GM18505 (cell line): ENCODE measurements at regions not wholly inside any gene's neighbourhood (a gene's known extent, or its start where the extent isn't known, plus 50 kb on each side); places are given as distances from the start of the nearest gene placed in this dataset.

Experiments
- ATAC-seq: cut with Tn5 transposase; IDR thresholded peaks from one replicate; pipeline ENCODE4 v1.9.1; 2021; ENCODE audit not compliant: unreplicated experiment
- POLR2A ChIP-seq: IDR thresholded peaks from 4 replicates; pipeline ENCODE4 v1.6.1; 2011; ENCODE audit warnings: borderline replicate concordance; ENCODE audit not compliant: insufficient read depth, insufficient read length; ENCODE audit errors: extremely low read depth

DNA sequence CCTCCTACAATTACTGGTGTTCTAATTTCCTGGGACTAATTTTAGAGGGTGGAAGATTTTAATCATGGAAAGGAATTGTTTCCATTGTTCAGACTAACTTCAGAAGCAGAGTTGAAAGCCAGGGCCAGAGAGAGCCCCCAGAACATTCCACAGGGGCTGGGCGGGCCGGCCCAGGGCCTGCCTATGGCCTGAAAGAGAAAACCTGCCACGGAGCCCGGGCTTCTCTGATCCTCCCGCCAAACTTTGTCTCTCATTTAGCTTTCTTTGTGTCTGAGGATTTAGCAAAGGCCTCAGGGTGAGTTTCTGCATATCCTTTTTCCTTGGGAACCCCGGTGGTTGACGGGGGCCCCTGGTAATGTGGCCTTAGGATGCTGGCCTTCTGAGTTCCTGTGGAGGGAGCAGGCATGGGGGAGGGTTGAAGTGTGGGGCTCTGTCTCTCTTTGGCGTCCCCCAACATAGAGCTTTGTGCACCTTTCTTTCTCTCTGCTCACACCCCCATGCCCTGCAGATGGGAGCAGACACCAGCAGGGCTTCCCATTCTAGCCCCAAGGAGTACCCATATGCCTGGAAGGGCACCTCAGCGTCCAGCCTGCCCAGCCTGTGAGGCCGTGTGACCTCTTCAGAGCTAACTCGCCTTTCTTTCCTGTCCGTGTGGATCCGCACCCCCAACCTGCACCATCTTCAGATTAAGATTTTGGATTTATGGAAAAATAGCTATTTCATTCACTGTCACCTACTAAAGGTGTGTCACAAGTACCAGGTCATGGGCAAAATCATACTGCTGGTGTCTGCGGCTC lies 539.5 kb downstream of the FGF9 start:
- ATAC-seq = no peak
- TF ChIP-seq POLR2A = no peak

DNA sequence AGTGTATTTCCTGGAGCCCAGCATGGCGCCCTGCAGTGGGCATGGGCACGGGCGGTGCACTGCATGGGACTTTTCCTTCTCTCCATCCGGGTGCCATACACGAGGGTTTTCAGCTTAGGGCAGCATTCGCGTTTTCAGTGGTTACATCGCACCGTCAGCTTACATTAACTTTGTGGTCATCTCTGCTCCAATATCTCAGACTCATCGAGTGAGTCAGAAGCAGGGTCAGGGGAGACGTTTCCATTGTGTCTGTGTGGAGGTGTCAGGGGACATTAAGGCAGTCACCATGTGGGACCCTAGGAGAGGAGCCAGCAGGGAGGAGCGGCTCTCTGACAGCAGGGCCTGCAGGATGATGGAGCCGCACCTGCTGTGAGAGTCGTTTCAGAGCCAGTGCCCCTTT lies 541.0 kb downstream of the FGF9 start:
- TF ChIP-seq POLR2A = no peak
- no peak for ATAC-seq

DNA sequence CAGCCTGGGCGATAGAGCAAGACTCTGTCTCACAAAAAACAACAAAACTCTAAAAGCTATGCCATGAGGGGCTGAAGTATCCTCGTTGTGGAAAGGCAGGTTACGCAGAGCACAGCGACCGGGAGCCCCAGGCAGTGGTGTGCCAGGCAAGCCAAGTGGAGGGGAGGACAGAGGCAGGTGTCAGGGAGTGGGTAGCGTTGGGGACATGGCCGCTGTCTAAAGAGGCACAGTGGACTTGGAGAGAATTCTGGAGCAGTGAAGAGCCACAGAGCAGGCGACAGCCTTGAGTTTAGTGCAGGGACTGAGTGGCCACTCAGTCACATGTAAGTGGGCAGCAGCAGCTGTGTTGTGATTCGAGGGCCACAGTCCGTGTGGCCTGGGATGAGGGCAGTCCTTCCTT lies 541.7 kb downstream of the FGF9 start:
- no peak for TF ChIP-seq POLR2A
- ATAC-seq = no peak

DNA sequence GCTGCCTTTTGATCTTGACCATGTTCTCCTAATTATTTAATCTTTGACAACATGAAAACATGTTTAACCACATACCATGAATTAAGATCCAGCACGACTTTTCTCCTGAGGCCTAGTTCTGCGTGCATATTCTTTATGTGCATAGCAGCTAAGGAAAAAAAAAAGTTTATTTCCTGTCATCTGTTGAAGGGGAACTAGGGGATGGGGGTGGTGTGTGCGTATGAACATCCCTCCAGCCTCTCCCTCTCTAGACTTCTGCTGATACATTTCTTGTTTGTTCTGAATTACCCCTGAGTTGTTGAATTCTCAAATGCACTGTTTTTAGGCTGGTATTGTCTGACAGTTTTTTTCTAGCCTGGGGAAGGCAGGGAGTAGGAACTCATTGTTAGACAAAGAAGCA lies 543.3 kb downstream of the FGF9 start:
- no peak for TF ChIP-seq POLR2A

DNA sequence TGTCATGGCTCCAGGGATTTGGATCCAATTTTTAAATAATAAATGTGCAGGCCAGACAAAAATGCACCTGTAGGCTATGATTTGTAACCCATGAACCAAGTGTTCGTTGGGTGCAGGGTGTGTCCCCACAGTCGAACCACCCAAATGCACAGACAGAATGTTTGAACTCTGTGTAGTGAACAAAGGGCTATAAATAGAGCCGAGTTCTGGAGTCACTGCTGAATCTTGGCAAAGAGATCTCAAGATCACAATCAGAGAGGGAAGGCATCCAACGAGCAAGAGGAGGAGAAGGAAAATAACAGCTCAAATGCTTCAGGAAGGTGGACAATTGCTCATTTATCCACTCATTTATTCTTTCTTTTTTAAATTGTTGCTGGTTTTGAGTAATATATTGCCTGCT lies 547.9 kb downstream of the FGF9 start:
- no peak for TF ChIP-seq POLR2A

More for the DNA sequence above, 543.3 kb downstream of the FGF9 start:
- ATAC-seq = no peak

DNA sequence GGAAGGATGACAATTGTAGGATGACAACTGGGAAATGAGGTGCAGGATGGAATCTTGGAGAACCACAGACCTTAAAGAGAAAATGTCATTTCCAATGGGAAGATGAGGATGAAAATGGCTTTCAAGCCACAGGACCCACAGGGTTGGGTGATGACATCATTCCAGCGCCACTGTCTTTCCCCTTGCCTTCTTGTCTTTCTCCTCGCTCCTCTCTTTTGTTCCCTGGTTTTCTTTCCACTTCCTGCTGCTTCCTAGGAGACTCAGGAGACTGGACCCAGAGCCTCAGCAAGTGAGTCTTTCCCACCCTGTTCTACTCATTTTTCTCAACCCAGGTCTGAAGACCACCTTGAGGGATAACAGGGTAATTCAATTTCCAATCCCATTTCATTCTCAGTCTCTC lies 548.8 kb downstream of the FGF9 start:
- TF ChIP-seq POLR2A = no peak
- ATAC-seq = no peak

More for the DNA sequence above, 547.9 kb downstream of the FGF9 start:
- ATAC-seq = no peak

DNA sequence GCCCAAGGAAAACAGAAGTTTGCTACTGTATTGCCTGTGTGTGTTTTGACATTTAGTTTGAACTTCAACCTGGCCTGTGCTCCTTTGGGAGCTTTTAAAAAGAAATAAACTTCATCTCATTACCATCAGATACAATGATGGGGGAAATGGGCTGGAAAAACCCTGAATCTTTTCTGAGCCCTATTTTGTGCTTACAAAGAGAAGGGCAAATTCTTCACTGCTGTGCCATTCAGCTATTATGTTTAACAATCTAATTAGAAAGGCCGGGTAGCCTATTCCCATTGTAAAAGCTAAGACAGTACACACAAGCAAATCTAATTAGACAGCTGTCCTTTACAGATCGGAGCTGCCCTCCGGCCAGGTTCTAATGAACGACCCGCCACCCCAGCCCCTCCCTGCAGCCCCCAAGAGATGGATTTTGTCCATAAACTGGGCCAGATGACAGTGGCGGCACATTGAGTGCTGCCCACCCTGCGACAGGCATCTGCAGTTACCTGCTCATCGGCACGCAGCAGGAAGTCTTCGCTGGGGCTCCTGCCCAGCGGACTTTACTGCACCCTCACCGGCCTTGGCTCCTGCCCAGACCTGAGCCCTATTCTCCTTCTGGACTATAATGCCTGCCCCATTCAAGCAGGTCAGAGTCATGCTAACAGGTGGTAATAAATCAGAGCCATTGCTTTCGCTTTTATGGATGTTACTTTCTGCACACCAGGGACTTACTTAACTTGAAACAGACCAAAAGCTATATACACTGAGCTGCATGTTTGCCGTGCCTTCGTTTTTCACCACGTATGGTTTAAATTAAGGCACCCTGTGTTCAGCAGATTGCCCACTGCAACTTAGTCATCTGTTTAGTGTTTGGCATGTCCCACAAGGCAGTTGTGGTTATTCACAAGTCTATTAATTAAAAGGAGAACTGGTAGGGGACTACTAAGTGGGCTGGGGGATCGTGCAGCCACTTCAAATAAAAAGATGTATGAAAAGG lies 549.6 kb downstream of the FGF9 start:
- no peak for TF ChIP-seq POLR2A
- ATAC-seq = no peak

DNA sequence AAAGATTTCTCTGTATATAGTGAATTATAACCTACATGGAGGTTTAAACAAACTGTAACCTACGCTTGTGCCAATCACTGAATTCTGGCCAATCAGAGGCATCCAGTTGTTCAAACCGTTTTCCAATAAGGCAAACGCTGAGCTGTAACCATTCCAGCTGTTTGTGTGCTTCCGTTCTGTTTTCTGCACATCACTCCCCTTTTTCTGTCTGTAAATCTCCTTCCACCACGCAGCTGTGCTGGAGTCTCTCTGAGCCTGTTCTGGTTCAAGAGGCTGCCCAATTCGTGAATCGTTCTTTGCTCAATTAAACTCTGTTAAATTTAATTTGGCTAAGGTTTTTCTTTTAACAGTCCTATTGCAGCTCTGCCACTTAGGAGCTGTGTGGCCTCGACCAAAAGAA lies 552.5 kb downstream of the FGF9 start:
- no peak for TF ChIP-seq POLR2A
- no peak for ATAC-seq

DNA sequence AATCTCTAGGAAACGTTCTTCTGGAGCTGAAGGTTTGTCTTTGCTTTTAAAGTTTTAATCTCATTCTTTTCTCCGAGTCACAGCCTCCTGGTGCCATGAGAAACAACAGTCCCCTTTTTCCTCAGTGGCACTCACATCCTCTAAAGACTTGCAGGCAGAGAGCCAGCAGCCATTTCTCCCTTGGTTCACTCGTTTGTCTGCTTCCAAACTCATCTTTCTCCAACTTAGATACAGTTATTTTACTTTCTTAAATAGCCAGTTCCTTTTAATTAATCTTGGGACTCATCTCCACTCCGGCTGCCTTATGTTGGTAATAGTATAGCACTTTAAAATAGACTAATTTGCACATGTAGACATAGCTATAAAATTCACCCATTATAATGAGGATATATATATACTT lies 555.2 kb downstream of the FGF9 start:
- no peak for ATAC-seq

DNA sequence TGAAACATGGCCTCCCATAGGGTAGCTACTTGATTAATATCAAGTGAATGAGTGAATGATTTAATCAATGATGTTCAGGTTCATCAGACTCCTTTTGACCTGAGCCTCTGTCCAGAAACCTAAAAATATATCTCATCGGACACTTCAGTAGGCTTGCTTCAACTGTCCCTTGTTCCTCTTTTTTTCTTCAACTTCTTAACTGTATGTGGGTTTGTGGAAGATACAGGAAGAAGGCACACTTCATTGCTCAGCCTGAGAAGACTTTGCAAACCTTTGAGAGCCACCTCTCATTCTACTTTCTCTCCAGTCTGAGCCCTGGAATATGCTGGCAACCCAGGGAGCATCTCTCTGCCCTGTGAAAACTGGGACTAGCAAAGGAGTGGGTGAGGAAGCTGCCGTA lies 557.0 kb downstream of the FGF9 start:
- TF ChIP-seq POLR2A = no peak
- peak; percentile 74 for ATAC-seq

More for the DNA sequence above, 555.2 kb downstream of the FGF9 start:
- no peak for TF ChIP-seq POLR2A

DNA sequence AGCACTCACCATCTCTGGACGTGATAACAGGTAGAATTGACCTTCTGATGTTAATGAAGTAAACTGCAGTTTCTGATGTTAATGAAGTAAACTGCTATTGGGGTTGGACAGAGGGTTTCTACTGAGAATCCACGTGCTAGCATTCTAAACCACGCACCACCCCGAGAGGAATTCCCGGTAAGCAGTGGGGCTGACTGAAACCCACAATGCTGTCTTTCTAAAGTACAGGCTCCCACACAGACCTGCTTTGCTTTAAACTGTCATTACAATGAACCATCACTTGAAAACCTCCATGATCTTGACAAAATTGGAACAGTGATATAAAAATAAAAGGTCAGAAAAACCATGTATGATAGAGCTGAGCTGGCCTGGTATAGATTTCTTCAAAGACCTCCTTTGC lies 559.0 kb downstream of the FGF9 start:
- ATAC-seq = no peak

DNA sequence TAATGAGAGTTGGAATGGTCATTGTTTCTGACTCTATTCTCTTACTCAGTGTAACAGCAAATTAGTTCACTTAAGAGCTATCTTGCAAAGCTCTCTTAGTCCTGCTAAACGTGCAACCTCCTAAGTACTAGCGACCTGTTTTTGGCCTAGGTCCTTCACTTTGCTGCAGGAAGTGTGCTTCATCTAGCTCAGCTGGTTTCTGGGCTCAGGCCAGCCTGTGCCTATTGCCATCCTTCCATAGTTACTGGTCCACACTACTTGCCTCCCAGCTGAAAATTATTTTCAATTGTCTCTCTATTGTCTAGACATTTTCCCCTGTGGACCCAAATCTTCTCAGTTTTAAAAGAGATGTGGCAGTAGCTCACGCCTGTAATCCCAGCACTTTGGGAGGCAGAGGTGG lies 561.3 kb downstream of the FGF9 start:
- ATAC-seq = no peak

More for the DNA sequence above, 559.0 kb downstream of the FGF9 start:
- no peak for TF ChIP-seq POLR2A

DNA sequence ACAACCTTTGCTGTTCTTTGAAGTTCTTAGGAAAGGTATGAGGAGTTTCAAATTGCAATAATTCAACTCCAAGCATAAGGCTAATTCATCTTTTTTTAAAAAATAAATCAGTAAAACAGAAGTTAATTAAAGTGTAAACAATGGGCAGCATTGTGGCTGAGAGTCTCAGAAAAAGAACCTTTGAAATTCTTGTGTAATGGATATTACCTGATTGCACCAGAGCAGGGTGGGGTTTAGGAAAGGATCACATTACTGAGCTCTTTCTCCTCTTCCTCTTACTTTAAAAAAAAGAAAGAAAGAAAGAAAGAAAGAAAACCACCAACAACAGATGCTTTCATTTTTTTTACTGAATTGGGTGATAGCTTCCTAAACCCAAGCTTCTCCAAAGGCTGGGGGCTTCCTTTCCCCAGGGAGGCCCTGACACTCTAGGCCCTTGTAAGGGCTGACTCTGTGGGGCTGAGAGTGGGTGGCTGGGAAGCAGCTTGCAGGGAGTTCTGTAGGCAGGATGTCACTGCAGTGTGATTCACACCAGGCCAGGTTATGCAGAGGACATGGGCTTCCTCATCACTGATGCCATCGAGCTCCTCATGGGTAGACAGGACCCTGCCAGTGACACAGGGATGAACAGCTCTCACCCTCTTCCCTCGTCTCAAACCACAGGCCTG lies 564.5 kb downstream of the FGF9 start:
- ATAC-seq = no peak
- no peak for TF ChIP-seq POLR2A

More for the DNA sequence above, 561.3 kb downstream of the FGF9 start:
- no peak for TF ChIP-seq POLR2A

DNA sequence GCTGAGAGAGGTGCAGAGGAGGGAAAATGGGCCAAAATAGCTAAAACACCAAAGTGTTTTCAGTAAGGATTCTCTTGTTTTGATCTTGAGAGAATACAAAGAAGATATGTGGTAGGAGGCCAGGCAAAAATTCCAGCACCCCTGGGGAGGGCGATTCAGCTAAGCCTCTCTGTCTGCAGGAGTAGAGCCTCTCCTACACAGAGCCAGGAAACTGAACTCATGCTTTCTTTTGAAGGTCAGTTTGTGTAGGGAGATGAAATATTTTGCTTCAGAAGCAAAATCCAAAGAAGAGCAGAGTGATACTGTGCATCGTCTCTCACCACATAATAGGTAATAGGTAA lies 565.0 kb downstream of the FGF9 start:
- no peak for TF ChIP-seq POLR2A

DNA sequence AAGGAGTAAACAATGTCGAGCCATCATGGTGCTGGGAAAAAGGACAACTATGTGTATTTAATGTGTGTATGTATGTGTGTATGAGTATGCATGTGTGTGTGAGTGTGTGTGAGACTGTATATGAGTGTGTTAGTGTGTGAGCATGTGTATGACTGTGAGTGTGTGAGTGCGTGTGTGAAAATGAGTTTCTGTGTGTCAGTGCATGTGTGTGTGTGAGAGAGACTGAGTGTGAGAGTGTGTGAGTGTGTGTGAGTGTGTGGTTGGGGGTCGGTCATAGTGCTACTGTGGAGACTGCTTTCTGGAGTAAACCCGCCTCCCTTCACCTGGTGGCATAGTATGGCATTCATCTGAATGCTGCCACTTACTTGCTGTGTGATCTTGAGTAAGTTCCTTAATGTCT lies 567.4 kb downstream of the FGF9 start:
- no peak for TF ChIP-seq POLR2A

More for the DNA sequence above, 565.0 kb downstream of the FGF9 start:
- no peak for ATAC-seq

More for the DNA sequence above, 567.4 kb downstream of the FGF9 start:
- no peak for ATAC-seq
